ENCODE measurements at regions not wholly inside any gene's neighbourhood (a gene's known extent, or its start where the extent isn't known, plus 50 kb on each side); places are given as distances from the start of the nearest gene placed in this dataset.

- H3K4me3 ChIP-seq (ENCODE audit: low read length) = no peak overlapping the region
- no peaks in the 10 kb centered on the region for H3K9me2 ChIP-seq (replicated peaks; ENCODE audit: insufficient read depth, low read length)
- H3K9me3 ChIP-seq (replicated peaks; ENCODE audit: insufficient read depth, low read length) = no peaks in the 10 kb centered on the region
- H2AFZ ChIP-seq (ENCODE audit: low read length) = no peak overlapping the region
- H3K4me2 ChIP-seq (ENCODE audit: low read depth, low read length) = no peak overlapping the region
- H3K9ac ChIP-seq (ENCODE audit: low read length) = no peak overlapping the region
- H3K27ac ChIP-seq (ENCODE audit: low read length) = no peak overlapping the region
- no peaks in the 10 kb centered on the region for H3K79me2 ChIP-seq (ENCODE audit: low read length)
- no peak for DNase-seq
- H3K4me1 ChIP-seq (ENCODE audit: low read length) = no peaks in the 10 kb centered on the region
- H4K20me1 ChIP-seq (ENCODE audit: insufficient read depth, low read length) = no peaks in the 10 kb centered on the region
- H3K36me3 ChIP-seq (replicated peaks; ENCODE audit: insufficient read depth, low read length) = no peaks in the 10 kb centered on the region
- TF ChIP-seq CTCF (IDR thresholded peaks at IDR 0.05; ENCODE audit: low read length) = no peak
- TF ChIP-seq EZH2 (optimal IDR thresholded peaks at IDR 0.05; ENCODE audit: low read depth, low read length) = no peak
- no peak for TF ChIP-seq EZH2phosphoT487 (IDR thresholded peaks at IDR 0.05; ENCODE audit: low read length)
- H3K27me3 ChIP-seq (replicated peaks; ENCODE audit: insufficient read depth, low read length) = no peaks in the 10 kb centered on the region
- H3F3A ChIP-seq (ENCODE audit: insufficient read depth, low read length) = no peaks in the 10 kb centered on the region
Observed at GRCh38 chr2:114039677-114040076, 149.8 kb downstream of the ACTR3 start.

- Histone ChIP-seq H3K9me2 (replicated peaks; ENCODE audit: insufficient read depth, low read length) (no peaks in the 10 kb centered on the region), H2AFZ (ENCODE audit: low read length) (no peak overlapping the region), H3K4me1 (ENCODE audit: low read length) (no peaks in the 10 kb centered on the region), H3K27me3 (replicated peaks; ENCODE audit: insufficient read depth, low read length) (no peaks in the 10 kb centered on the region), H3K4me3 (ENCODE audit: low read length) (no peak overlapping the region), H3K36me3 (replicated peaks; ENCODE audit: insufficient read depth, low read length) (no peaks in the 10 kb centered on the region), H3K79me2 (ENCODE audit: low read length) (no peaks in the 10 kb centered on the region), H3F3A (ENCODE audit: insufficient read depth, low read length) (no peaks in the 10 kb centered on the region), H3K4me2 (ENCODE audit: low read depth, low read length) (no peak overlapping the region), H3K27ac (ENCODE audit: low read length) (no peak overlapping the region), H4K20me1 (ENCODE audit: insufficient read depth, low read length) (no peaks in the 10 kb centered on the region), H3K9me3 (replicated peaks; ENCODE audit: insufficient read depth, low read length) (no peaks in the 10 kb centered on the region), H3K9ac (ENCODE audit: low read length) (no peak overlapping the region)
- no peak for DNase-seq
- TF ChIP-seq CTCF (IDR thresholded peaks at IDR 0.05; ENCODE audit: low read length) (no peak), EZH2phosphoT487 (IDR thresholded peaks at IDR 0.05; ENCODE audit: low read length) (no peak), EZH2 (optimal IDR thresholded peaks at IDR 0.05; ENCODE audit: low read depth, low read length) (no peak)
Observed at GRCh38 chr2:114040826-114041225, 150.9 kb downstream of the ACTR3 start.

DNA sequence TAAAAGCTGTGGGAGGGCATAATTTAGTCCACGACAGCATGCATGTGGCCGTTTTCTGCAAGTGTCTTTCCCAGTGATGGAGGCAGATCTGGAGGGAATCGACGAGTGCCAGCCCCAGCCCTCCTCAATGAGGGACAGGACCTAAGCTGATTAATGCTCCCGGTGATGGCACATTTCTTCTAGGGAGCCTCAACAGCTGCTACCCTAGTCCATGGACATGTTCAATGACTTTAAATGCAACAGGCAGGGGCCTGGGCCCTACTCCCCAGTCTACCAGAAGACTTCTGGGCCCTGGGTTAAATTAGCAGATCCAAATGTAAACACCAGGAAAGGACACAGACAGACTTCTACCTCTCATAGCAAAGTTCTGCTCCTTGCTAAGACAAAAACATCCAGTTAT lies 155.1 kb downstream of the ACTR3 start:
- no peak for TF ChIP-seq EZH2phosphoT487 (IDR thresholded peaks at IDR 0.05; ENCODE audit: low read length)
- no peak for TF ChIP-seq CTCF (IDR thresholded peaks at IDR 0.05; ENCODE audit: low read length)
- no peak for TF ChIP-seq EZH2 (optimal IDR thresholded peaks at IDR 0.05; ENCODE audit: low read depth, low read length)
- Histone ChIP-seq H3K4me1 (ENCODE audit: low read length) (no peaks in the 10 kb centered on the region), H3K4me3 (ENCODE audit: low read length) (no peak overlapping the region), H3K9me2 (replicated peaks; ENCODE audit: insufficient read depth, low read length) (no peaks in the 10 kb centered on the region), H2AFZ (ENCODE audit: low read length) (no peak overlapping the region), H3K27me3 (replicated peaks; ENCODE audit: insufficient read depth, low read length) (no peaks in the 10 kb centered on the region), H3K9me3 (replicated peaks; ENCODE audit: insufficient read depth, low read length) (no peaks in the 10 kb centered on the region), H3K79me2 (ENCODE audit: low read length) (no peaks in the 10 kb centered on the region), H3K27ac (ENCODE audit: low read length) (no peak overlapping the region), H4K20me1 (ENCODE audit: insufficient read depth, low read length) (no peaks in the 10 kb centered on the region), H3F3A (ENCODE audit: insufficient read depth, low read length) (no peaks in the 10 kb centered on the region), H3K4me2 (ENCODE audit: low read depth, low read length) (no peak overlapping the region), H3K9ac (ENCODE audit: low read length) (no peak overlapping the region), H3K36me3 (replicated peaks; ENCODE audit: insufficient read depth, low read length) (no peaks in the 10 kb centered on the region)
- DNase-seq = no peak
